HUES6 (cell line): ENCODE measurements at regions not wholly inside any gene's neighbourhood (a gene's known extent, or its start where the extent isn't known, plus 50 kb on each side); places are given as distances from the start of the nearest gene placed in this dataset.

Source experiments
- H3K27ac ChIP-seq: 2 replicates; pipeline ENCODE4 v1.7.0; 2013; ENCODE audit warnings: low read depth, mild to moderate bottlenecking, low read length, inconsistent platforms
- H3K27me3 ChIP-seq: 2 replicates; pipeline ENCODE4 v1.6.1; 2013; ENCODE audit warnings: low read length; ENCODE audit not compliant: control insufficient read depth, insufficient read depth
- H3K36me3 ChIP-seq: 2 replicates; pipeline ENCODE4 v1.6.1; 2013; ENCODE audit warnings: low read length; ENCODE audit not compliant: control insufficient read depth, insufficient read depth
- H3K4me1 ChIP-seq: 2 replicates; pipeline ENCODE4 v1.6.1; 2013; ENCODE audit warnings: low read length; ENCODE audit not compliant: control insufficient read depth, insufficient read depth
- H3K4me3 ChIP-seq: 2 replicates; pipeline ENCODE4 v1.5.1; 2013; ENCODE audit warnings: low read depth, low read length
- H3K9ac ChIP-seq: one replicate; pipeline ENCODE4 v1.6.1; 2013; ENCODE audit warnings: mild to moderate bottlenecking, low read length
- H3K9me3 ChIP-seq: 2 replicates; pipeline ENCODE4 v1.6.1; 2013; ENCODE audit warnings: low read depth, low read length; ENCODE audit not compliant: control insufficient read depth, insufficient read depth

DNA sequence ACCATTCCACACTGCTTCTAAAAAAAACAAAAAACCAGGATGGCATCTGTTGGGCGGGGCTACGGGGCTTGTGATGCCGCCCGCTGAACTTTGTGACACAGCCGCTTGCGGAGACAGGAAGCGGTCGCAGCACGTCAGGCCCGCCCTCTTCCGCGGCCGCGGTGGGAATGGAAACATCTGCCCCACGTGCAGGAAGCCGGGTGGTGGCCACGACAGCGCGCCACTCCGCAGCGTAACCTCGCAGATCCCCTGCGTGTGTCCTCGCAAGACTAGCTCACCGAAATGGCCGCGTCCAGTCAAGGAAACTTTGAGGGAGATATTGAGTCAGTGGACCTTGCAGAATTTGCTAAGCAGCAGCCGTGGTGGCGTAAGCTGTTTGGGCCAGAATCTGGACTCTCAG, 168.5 kb downstream of the SUCLG1 start:
- no peaks in the 10 kb centered on the region for H3K27me3 ChIP-seq
- no peak overlapping the region for H3K9ac ChIP-seq
- peaks cover 3% of the 10 kb centered on the region; the same call in 1 of the 2 replicates for H3K4me1 ChIP-seq
- H3K27ac ChIP-seq = no peak overlapping the region
- peaks cover 20% of the 10 kb centered on the region; the same call in 1 of the 2 replicates for H3K9me3 ChIP-seq
- no peak overlapping the region for H3K4me3 ChIP-seq
- H3K36me3 ChIP-seq = no peaks in the 10 kb centered on the region

DNA sequence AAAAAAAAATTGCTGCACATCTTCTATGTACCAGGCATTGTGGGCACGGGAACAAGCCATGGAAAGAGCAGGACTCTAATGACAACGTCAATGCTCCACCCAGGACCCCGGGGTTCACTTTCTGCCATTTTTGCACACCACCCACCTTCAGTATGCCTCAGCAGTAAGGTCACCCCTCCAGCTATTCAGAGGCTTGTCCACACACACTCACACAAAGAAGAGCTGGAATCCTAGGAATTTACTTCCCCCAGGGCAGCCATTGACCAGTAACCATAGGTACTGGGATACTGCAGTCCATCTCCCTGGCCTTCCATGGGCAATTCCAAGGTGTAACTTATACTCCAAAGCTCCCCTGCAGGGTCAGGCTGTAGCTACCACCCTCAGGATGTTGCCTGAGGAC, 170.8 kb downstream of the SUCLG1 start:
- peaks cover 3% of the 10 kb centered on the region; the same call in 1 of the 2 replicates for H3K4me1 ChIP-seq
- no peaks in the 10 kb centered on the region for H3K27me3 ChIP-seq
- H3K4me3 ChIP-seq = no peak overlapping the region
- no peaks in the 10 kb centered on the region for H3K36me3 ChIP-seq
- H3K27ac ChIP-seq = no peak overlapping the region
- H3K9me3 ChIP-seq = peaks cover 20% of the 10 kb centered on the region; the same call in 1 of the 2 replicates
- H3K9ac ChIP-seq = no peak overlapping the region

DNA sequence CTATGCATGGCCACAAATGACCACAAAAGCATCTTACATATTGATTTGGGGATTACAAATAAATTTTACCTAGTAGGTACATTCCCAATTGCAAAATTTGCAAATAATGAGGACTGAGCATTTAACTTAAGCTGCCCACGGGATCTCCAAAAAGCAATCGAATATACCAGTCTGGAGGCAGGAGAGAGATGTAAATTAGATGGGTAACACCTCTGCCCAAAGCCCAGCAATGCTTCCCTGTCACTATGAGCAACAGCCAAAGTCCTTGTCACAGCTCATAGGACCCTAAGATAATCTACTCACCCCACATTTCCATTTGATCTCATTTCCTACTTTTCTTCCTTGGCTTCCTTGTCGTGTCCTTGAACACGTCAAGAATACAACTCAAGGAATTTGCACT, 172.2 kb downstream of the SUCLG1 start:
- Histone ChIP-seq H3K36me3 (no peaks in the 10 kb centered on the region), H3K27me3 (no peaks in the 10 kb centered on the region), H3K27ac (no peak overlapping the region), H3K9ac (no peak overlapping the region), H3K4me1 (peaks cover 3% of the 10 kb centered on the region; the same call in 1 of the 2 replicates), H3K9me3 (peaks cover 20% of the 10 kb centered on the region; the same call in 1 of the 2 replicates), H3K4me3 (no peak overlapping the region)

DNA sequence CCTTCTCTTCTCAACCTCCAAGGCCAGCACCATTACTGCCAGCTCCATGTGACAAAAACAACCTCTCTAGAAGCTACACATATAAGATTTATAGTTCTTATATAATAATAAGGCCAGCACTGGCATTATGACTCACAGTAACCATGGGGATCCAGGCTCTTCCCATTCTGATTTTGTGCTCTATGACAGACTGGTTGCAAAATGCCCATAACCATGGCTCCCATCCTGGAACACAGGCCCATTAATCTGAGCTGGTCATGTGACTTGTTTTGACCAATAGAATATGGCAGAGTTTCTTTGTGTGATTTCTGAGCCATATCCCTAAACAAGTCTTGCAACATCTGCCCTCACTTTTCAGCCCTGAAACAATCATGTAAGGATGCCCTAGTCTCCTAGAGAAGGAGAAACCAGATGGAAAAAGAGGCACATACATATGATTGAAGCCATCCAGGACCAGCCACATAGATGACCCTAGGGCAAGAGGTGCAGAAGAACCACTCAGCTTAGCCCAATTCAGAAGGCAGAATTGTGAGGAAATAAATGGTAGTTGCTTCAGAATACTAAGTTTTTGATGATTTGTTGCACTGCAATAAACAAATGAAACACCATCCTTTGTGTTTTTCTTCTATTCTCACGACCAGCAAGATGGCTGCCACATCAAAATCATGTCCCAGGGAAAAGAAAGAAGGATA, 173.9 kb downstream of the SUCLG1 start:
- no peaks in the 10 kb centered on the region for H3K27me3 ChIP-seq
- H3K36me3 ChIP-seq = no peaks in the 10 kb centered on the region
- H3K9ac ChIP-seq = no peak overlapping the region
- no peak overlapping the region for H3K27ac ChIP-seq
- no peak overlapping the region for H3K4me3 ChIP-seq
- H3K9me3 ChIP-seq = peaks cover 16% of the 10 kb centered on the region; the same call in 1 of the 2 replicates
- H3K4me1 ChIP-seq = peaks cover 3% of the 10 kb centered on the region; the same call in 1 of the 2 replicates

DNA sequence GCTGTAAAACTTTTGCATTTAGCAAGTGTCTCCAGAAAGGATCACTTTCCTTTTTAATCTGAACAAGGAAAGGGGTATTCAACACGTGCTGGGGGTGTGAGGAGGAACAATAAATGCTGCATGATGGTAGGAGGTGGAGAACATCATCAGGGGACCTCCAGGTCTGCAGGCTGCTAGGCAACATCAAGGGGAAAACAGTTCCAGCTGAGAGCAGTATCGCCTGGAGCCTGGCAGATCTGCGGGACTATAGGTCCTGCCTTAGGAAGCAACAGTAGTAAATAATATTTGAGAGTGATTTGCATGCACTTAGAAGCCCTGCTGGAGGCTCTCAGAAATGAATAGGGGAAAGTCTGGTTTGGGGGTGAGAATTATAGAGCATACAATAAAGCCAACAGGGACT, 175.6 kb downstream of the SUCLG1 start:
- Histone ChIP-seq H3K4me3 (no peak overlapping the region), H3K27ac (no peak overlapping the region), H3K4me1 (peaks cover 1% of the 10 kb centered on the region; the same call in 1 of the 2 replicates), H3K27me3 (no peaks in the 10 kb centered on the region), H3K9me3 (peaks cover under 1% of the 10 kb centered on the region; the same call in 1 of the 2 replicates), H3K36me3 (no peaks in the 10 kb centered on the region), H3K9ac (no peak overlapping the region)

DNA sequence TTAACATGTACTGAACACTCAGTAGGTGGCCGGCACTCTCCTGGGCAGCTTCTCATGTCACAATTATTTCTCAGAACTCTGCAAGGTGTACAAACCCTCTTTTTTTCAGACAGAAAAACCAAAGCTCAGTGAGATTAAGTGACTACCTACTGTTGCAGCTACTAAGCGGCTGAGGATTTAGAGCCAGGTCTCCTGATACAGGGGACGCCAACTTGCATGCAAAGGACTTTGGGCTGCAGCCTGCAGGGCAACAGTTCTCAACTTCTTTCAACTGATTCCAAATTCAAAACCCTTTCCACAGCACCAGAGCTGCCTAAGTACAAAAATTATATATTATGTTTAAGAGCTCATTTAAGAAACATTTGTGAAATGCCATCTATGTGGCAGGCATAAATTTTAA, 177.6 kb downstream of the SUCLG1 start:
- Histone ChIP-seq H3K9ac (no peak overlapping the region), H3K4me1 (no peaks in the 10 kb centered on the region), H3K27me3 (no peaks in the 10 kb centered on the region), H3K27ac (no peak overlapping the region), H3K4me3 (no peak overlapping the region), H3K36me3 (no peaks in the 10 kb centered on the region), H3K9me3 (no peaks in the 10 kb centered on the region)

DNA sequence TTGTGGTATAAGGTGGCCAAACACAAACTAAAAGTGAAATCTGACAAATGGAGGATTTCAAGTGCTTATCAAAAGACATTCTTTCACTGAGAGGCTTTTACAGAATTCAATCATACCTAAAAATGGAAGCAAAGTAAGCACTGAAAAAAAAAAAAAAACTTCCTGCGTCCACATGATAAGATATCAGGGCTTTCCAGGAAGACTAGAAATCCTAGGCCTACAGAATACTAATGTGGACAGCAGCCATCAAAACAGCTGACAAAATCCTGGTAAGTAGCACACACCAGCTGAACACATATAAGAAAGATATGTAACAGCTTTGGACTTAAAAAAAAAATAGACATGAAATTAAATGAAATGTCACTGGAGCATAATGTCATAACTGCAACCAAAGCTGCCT, 178.2 kb downstream of the SUCLG1 start:
- Histone ChIP-seq H3K4me1 (no peaks in the 10 kb centered on the region), H3K27me3 (no peaks in the 10 kb centered on the region), H3K27ac (no peak overlapping the region), H3K4me3 (no peak overlapping the region), H3K36me3 (no peaks in the 10 kb centered on the region), H3K9ac (no peak overlapping the region), H3K9me3 (no peaks in the 10 kb centered on the region)

DNA sequence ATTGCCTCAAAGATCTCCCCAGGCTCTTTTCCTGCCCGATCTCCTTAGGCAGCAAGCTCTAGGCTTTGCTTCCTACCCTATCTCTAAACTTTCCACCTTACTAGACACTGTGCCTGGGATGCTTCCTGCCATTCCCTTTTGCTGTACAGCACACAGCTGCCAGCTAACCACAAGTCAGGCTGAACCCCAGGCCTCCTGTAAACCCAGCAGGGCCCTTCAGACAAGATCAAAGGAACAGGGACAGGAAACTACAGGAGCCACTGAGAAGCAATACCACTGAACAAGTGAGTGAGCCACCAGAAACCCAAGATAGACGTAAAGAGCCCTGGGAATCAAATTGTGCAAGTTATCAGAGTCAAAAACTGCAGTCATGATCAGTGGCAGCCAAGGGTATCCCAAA, 180.7 kb downstream of the SUCLG1 start:
- no peaks in the 10 kb centered on the region for H3K4me1 ChIP-seq

DNA sequence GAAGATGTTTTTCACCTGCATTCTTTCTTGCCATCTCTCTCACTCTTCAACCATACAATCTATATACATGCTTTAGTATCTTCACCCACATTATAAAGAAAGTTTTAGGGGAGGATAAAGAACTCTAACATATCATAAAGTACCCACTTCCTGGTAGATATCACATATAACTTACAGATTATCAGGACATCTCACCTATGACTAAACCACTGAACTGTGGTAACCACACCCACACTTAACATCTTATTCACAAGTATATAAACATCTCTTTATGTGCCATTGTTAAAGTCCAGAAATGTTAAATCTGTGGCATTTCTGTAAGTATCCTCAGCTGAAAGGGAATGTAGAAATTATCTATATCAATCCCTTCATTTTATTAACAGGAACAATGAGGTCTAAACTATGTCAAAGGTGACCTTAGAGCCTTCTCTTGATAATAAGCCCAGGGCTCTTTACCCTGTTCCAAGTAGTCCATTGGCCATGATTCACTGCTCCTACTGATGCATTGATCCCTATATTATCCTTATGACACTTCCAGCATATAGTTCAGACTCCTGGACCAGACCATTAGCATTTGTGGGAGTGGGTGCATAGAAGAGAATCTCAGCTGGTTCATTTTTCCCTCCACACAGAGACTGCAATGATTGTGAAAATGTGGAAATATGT, 182.4 kb downstream of the SUCLG1 start:
- Histone ChIP-seq H3K27ac (no peak overlapping the region), H3K9me3 (no peaks in the 10 kb centered on the region), H3K36me3 (no peaks in the 10 kb centered on the region), H3K4me1 (no peaks in the 10 kb centered on the region), H3K27me3 (no peaks in the 10 kb centered on the region), H3K4me3 (no peak overlapping the region), H3K9ac (no peak overlapping the region)

More for the DNA sequence above, 180.7 kb downstream of the SUCLG1 start:
- Histone ChIP-seq H3K9me3 (no peaks in the 10 kb centered on the region), H3K27ac (no peak overlapping the region), H3K4me3 (no peak overlapping the region), H3K9ac (no peak overlapping the region), H3K27me3 (no peaks in the 10 kb centered on the region), H3K36me3 (no peaks in the 10 kb centered on the region)

DNA sequence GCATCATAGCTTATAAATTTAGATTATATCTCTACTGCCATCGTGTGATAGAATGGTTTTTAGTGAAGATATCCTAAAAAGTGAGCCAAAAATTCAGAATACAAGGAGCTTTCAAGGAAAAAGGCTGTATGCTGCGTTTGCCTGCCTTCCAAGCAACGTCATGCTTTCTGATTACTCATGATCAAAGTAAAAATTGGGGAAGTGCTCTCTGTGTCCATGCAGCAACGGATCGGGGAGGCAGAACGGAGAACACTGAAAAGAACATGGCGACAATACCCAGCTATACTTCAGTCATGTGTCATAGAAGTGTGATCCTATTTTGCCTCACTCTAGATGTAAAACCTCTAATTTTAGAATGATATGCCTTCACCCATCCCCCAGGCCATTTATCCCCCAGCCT, 185.7 kb downstream of the SUCLG1 start:
- Histone ChIP-seq H3K27me3 (no peaks in the 10 kb centered on the region), H3K9me3 (no peaks in the 10 kb centered on the region), H3K4me3 (no peak overlapping the region), H3K27ac (no peak overlapping the region), H3K4me1 (no peaks in the 10 kb centered on the region), H3K9ac (no peak overlapping the region), H3K36me3 (no peaks in the 10 kb centered on the region)

DNA sequence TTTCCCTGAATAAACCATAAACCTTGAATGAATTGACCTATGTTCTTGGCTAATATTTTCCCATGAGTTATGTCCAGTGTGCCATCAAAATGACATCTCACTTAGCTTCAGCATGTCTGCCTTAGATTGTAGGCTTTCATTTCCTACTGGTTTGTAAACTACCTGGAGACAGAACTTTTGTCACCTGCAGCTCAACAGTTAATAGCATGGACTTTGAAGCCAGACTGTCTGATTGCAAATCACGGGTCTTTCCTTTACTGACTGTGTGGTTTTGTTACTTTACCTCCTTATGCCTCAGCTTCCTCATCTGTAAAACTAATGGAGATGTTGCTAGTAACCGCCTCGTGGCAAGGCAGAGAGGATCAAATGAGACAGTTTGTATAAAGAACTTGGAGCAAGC, 187.1 kb downstream of the SUCLG1 start:
- H3K27me3 ChIP-seq = no peaks in the 10 kb centered on the region
- H3K36me3 ChIP-seq = no peaks in the 10 kb centered on the region
- no peak overlapping the region for H3K9ac ChIP-seq
- H3K4me1 ChIP-seq = no peaks in the 10 kb centered on the region
- no peak overlapping the region for H3K4me3 ChIP-seq
- no peak overlapping the region for H3K27ac ChIP-seq
- H3K9me3 ChIP-seq = no peaks in the 10 kb centered on the region
